IMR-90 (cell line): ENCODE measurements at regions not wholly inside any gene's neighbourhood (a gene's known extent, or its start where the extent isn't known, plus 50 kb on each side); places are given as distances from the start of the nearest gene placed in this dataset.

ENCODE experiments used
- ATAC-seq: fragments of 200-7000 bp; cut with Tn5 transposase; 2 replicates; pipeline ENCODE4 v1.9.1; 2020; ENCODE audit warnings: low read depth, mild to moderate bottlenecking, moderate library complexity
- BruUV-seq: library from RNA; stranded (reverse); fragments of 400-500 nt; replicated peaks from 2 replicates; lab custom pipeline; 2021; lab: Mats Ljungman, UMichigan
- CTCF ChIA-PET: fragments of 300-600 bp; formaldehyde crosslinking; extraction: SDS; loops from one replicate; lab custom pipeline; 2021; ENCODE audit warnings: antibody characterized with exemption; lab: Yijun Ruan, JAX
- POLR2A ChIA-PET: fragments of 300-600 bp; sonication (Branson Sonifier 250); formaldehyde crosslinking; loops from one replicate; lab custom pipeline; 2022; ENCODE audit warnings: antibody characterized with exemption; ENCODE audit not compliant: unreplicated experiment; lab: Charles Lee
- DNase-seq: peaks from one replicate; pipeline ENCODE4 v3.0.0; 2013
- H2AFZ ChIP-seq: replicated peaks from 2 replicates; pipeline ENCODE3; 2013; ENCODE audit warnings: low read length, mild to moderate bottlenecking; ENCODE audit not compliant: poor library complexity
- H2AK5ac ChIP-seq: 2 replicates; pipeline ENCODE4 v1.6.1; 2013; ENCODE audit warnings: low read depth, low read length, inconsistent platforms
- H2AK9ac ChIP-seq: replicated peaks from 2 replicates; pipeline ENCODE3; 2013; ENCODE audit warnings: mild to moderate bottlenecking, low read depth, low read length, moderate library complexity; ENCODE audit not compliant: poor library complexity
- H2BK120ac ChIP-seq: 2 replicates; pipeline ENCODE4 v1.6.1; 2013; ENCODE audit warnings: low read depth, low read length, inconsistent platforms
- H2BK15ac ChIP-seq: 3 replicates; pipeline ENCODE4 v1.6.1; 2013; ENCODE audit warnings: low read depth, low read length, inconsistent platforms
- H2BK20ac ChIP-seq: 2 replicates; pipeline ENCODE4 v1.6.1; 2013; ENCODE audit warnings: low read depth, mild to moderate bottlenecking, inconsistent platforms, low read length, moderate library complexity
- H2BK5ac ChIP-seq: 2 replicates; pipeline ENCODE4 v1.6.1; 2013; ENCODE audit warnings: mild to moderate bottlenecking, low read depth, low read length, inconsistent platforms; ENCODE audit not compliant: poor library complexity, severe bottlenecking
- H3K14ac ChIP-seq: replicated peaks from 2 replicates; pipeline ENCODE4 v1.6.1; 2013; ENCODE audit warnings: low read depth, low read length, inconsistent platforms
- H3K18ac ChIP-seq: 2 replicates; pipeline ENCODE4 v1.6.1; 2013; ENCODE audit warnings: low read depth, low read length, control low read depth
- H3K23ac ChIP-seq: 2 replicates; pipeline ENCODE4 v1.6.1; 2013; ENCODE audit warnings: low read depth, low read length, inconsistent platforms
- H3K27ac ChIP-seq: 2 replicates; pipeline ENCODE4 v1.5.1; 2013; ENCODE audit warnings: mild to moderate bottlenecking, control low read depth, low read length; ENCODE audit not compliant: insufficient read depth
- H3K27me3 ChIP-seq: 2 replicates; pipeline ENCODE4 v1.6.1; 2013; ENCODE audit warnings: low read length; ENCODE audit not compliant: control insufficient read depth, insufficient read depth
- H3K36me3 ChIP-seq: 2 replicates; pipeline ENCODE4 v1.6.1; 2013; ENCODE audit warnings: low read length, mixed read lengths; ENCODE audit not compliant: control insufficient read depth, insufficient read depth
- H3K4ac ChIP-seq: 2 replicates; pipeline ENCODE4 v1.6.1; 2013; ENCODE audit warnings: low read depth, low read length, inconsistent platforms
- H3K4me1 ChIP-seq: 2 replicates; pipeline ENCODE4 v1.6.1; 2013; ENCODE audit warnings: low read length, mixed read lengths; ENCODE audit not compliant: control insufficient read depth, insufficient read depth
- H3K4me2 ChIP-seq: 2 replicates; pipeline ENCODE4 v1.6.1; 2013; ENCODE audit warnings: low read depth, mild to moderate bottlenecking, control low read depth, low read length, moderate library complexity
- H3K4me3 ChIP-seq: 2 replicates; pipeline ENCODE4 v1.5.1; 2013; ENCODE audit warnings: low read depth, mild to moderate bottlenecking, control low read depth, low read length, moderate library complexity; ENCODE audit not compliant: insufficient read depth
- H3K56ac ChIP-seq: 2 replicates; pipeline ENCODE4 v1.6.1; 2013; ENCODE audit warnings: low read length, inconsistent platforms; ENCODE audit not compliant: insufficient read depth; ENCODE audit errors: extremely low read depth
- H3K79me1 ChIP-seq, 2 experiments: 2 replicates each; pipeline ENCODE4 v1.6.1; 2013; ENCODE audit warnings: low read length in 2 of 2, inconsistent platforms in 1 of 2, low read depth in 1 of 2
- H3K9ac ChIP-seq: 2 replicates; pipeline ENCODE4 v1.6.1; 2013; ENCODE audit warnings: low read depth, low read length, control low read depth
- H3K9me1 ChIP-seq: 2 replicates; pipeline ENCODE4 v1.6.1; 2013; ENCODE audit warnings: low read length, inconsistent platforms; ENCODE audit not compliant: insufficient read depth
- H3K9me3 ChIP-seq: 2 replicates; pipeline ENCODE4 v1.6.1; 2013; ENCODE audit warnings: low read length; ENCODE audit not compliant: control insufficient read depth, insufficient read depth
- H4K20me1 ChIP-seq: 2 replicates; pipeline ENCODE4 v1.6.1; 2013; ENCODE audit warnings: low read length, inconsistent platforms; ENCODE audit not compliant: insufficient read depth
- H4K5ac ChIP-seq: 2 replicates; pipeline ENCODE4 v1.6.1; 2013; ENCODE audit warnings: mild to moderate bottlenecking, low read depth, low read length, control low read depth
- H4K8ac ChIP-seq, 2 experiments: 2 replicates each; pipeline ENCODE4 v1.6.1; 2013; ENCODE audit warnings: low read depth in 2 of 2, low read length in 2 of 2, control low read depth in 1 of 2, inconsistent platforms in 1 of 2
- H4K91ac ChIP-seq: 2 replicates; pipeline ENCODE4 v1.6.1; 2013; ENCODE audit warnings: low read depth, low read length, inconsistent platforms; ENCODE audit not compliant: insufficient read depth
- SMC3 ChIP-seq: fragments of 150-350 bp; IDR thresholded peaks from 2 replicates; pipeline ENCODE4 v1.6.1; 2016; ENCODE audit warnings: low read depth, mild to moderate bottlenecking, antibody characterized with exemption, low read length, moderate library complexity
- WGBS, 2 experiments: methylation state at CpG; one replicate each; pipeline versions ENCODE4 v1.1.5 to v1.1.7; 2013; ENCODE audit warnings: missing lambda C conversion rate in 2 of 2; ENCODE audit not compliant: insufficient read length in 1 of 2; ENCODE audit errors: extremely low coverage in 2 of 2; 5-methylcytosine and 5-hydroxymethylcytosine counted together
- dilution Hi-C: fragments of 300-500 bp; cut with HindIII; formaldehyde crosslinking; loops from one replicate; pipeline ENCODE4 v1.14.3; 2018; ENCODE audit warnings: low sequenced_read_pairs; ENCODE audit not compliant: unreplicated experiment
- in situ Hi-C: fragments of 300-500 bp; cut with MboI; formaldehyde crosslinking; loops from 3 replicates; pipeline ENCODE4 v1.14.3; 2019; ENCODE audit warnings: low sequenced_read_pairs, inconsistent platforms, mixed read lengths
- intact Hi-C: fragments of 100-400 bp; cut with micrococcal nuclease; formaldehyde crosslinking; loops from 2 replicates; pipeline ENCODE4 v1.10.0; 2022
- TF ChIP-seq, protein P1 (sequence below): fragments of 150-350 bp; IDR thresholded peaks from 2 replicates; pipeline ENCODE4 v1.6.1; 2016; ENCODE audit warnings: low read depth, mild to moderate bottlenecking, low read length, moderate library complexity, borderline replicate concordance

DNA sequence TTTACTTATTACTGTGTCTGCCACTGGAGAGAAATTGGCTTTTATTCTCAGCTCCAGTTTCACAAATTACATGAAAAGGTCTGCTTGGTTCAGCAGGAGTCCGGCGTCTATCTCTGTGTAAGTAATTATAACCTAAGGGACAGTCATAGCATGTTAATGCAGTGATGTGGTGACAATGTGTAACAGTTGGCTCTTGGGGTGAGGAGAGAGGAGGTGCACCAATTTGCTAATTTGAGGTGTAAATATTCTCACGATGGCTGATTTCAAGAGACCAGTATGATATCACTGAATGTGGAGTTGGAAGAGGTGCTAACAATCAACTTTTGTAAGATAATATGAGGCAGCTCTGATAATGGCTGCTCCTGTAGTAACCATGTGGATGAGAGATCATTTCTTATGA is 86.1 kb downstream of the CTH start:
- H3K36me3 ChIP-seq, result no peaks in the 10 kb centered on the region
- no peak overlapping the region for H4K5ac ChIP-seq
- no peak for DNase-seq
- ATAC-seq, result no peak
- H4K8ac ChIP-seq, result no peak overlapping the region
- TF ChIP-seq SMC3, result no peak
- TF ChIP-seq, protein P1, sequence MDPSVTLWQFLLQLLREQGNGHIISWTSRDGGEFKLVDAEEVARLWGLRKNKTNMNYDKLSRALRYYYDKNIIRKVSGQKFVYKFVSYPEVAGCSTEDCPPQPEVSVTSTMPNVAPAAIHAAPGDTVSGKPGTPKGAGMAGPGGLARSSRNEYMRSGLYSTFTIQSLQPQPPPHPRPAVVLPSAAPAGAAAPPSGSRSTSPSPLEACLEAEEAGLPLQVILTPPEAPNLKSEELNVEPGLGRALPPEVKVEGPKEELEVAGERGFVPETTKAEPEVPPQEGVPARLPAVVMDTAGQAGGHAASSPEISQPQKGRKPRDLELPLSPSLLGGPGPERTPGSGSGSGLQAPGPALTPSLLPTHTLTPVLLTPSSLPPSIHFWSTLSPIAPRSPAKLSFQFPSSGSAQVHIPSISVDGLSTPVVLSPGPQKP, result no peak
- H3K4me3 ChIP-seq, result no peak overlapping the region
- H3K4me1 ChIP-seq, result no peaks in the 10 kb centered on the region
- no CpG with 5 or more reads among the region's 3 CpGs for WGBS, 2 experiments
- dilution Hi-C loops (no loop called here), in situ Hi-C loops (no loop called here), intact Hi-C loops (no loop called here)
- no peak overlapping the region for H3K9ac ChIP-seq
- no peaks in the 10 kb centered on the region for H3K9me1 ChIP-seq
- no peak overlapping the region for H3K14ac ChIP-seq
- ChIA-PET POLR2A (no interaction called here), CTCF (no interaction called here)
- H2AFZ ChIP-seq, result no peak overlapping the region
- H2AK9ac ChIP-seq, result no peak overlapping the region
- no peaks in the 10 kb centered on the region; the same call in 1 of the 2 replicates for H3K27me3 ChIP-seq
- no peak overlapping the region for H3K4me2 ChIP-seq
- no peak overlapping the region for H2BK15ac ChIP-seq
- no peak overlapping the region for H2BK5ac ChIP-seq
- no peak overlapping the region for H3K18ac ChIP-seq
- no peaks in the 10 kb centered on the region for H3K79me1 ChIP-seq
- no peak overlapping the region for H3K56ac ChIP-seq
- no peak overlapping the region for H2AK5ac ChIP-seq
- H4K91ac ChIP-seq, result no peak overlapping the region
- no peak overlapping the region for H3K23ac ChIP-seq
- no peak overlapping the region for H2BK20ac ChIP-seq
- no TSS peak for BruUV-seq
- H3K27ac ChIP-seq, result no peak overlapping the region
- no peak overlapping the region for H2BK120ac ChIP-seq
- H4K20me1 ChIP-seq, result no peaks in the 10 kb centered on the region
- no peak overlapping the region for H3K4ac ChIP-seq
- H3K9me3 ChIP-seq, result no peaks in the 10 kb centered on the region
